ENCODE measurements at regions not wholly inside any gene's neighbourhood (a gene's known extent, or its start where the extent isn't known, plus 50 kb on each side); places are given as distances from the start of the nearest gene placed in this dataset.
"Not testable (repeated sequence)": the region's sequence is repeated elsewhere in the genome, so short reads cannot be mapped to it uniquely, and the experiment has no call there.

DNA sequence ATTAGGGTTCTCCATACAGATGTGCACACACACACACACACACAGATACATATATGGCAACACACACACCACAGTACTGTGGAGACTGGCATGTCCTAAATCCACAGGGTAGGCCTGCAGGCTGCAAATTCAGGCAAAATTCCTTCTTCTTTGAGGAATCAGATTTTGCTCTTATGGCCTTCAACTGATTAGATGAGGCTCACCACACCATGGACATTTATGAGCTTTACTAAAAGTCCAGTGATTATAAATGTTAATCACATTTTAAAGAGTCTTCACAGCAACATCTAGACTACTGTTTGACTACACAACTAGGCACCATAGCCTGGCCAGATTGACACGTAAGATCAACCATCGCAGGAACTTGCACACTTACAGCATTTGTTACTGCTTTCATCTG is 140.3 kb upstream of the UBE3A start:
- no peaks in the 10 kb centered on the region for H4K20me1 ChIP-seq (ENCODE audit: insufficient read depth, poor library complexity, severe bottlenecking)
- TF ChIP-seq, protein P1, sequence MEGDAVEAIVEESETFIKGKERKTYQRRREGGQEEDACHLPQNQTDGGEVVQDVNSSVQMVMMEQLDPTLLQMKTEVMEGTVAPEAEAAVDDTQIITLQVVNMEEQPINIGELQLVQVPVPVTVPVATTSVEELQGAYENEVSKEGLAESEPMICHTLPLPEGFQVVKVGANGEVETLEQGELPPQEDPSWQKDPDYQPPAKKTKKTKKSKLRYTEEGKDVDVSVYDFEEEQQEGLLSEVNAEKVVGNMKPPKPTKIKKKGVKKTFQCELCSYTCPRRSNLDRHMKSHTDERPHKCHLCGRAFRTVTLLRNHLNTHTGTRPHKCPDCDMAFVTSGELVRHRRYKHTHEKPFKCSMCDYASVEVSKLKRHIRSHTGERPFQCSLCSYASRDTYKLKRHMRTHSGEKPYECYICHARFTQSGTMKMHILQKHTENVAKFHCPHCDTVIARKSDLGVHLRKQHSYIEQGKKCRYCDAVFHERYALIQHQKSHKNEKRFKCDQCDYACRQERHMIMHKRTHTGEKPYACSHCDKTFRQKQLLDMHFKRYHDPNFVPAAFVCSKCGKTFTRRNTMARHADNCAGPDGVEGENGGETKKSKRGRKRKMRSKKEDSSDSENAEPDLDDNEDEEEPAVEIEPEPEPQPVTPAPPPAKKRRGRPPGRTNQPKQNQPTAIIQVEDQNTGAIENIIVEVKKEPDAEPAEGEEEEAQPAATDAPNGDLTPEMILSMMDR (IDR thresholded peaks at IDR 0.05; ENCODE audit: poor library complexity) = no peak
- no peak for TF ChIP-seq EZH2phosphoT487 (IDR thresholded peaks at IDR 0.05; ENCODE audit: low read depth, severe bottlenecking, unreplicated experiment)
- no peak for TF ChIP-seq EZH2 (IDR thresholded peaks at IDR 0.05; ENCODE audit: borderline replicate concordance)
- no peak overlapping the region for H3K4me3 ChIP-seq
- H3K9me3 ChIP-seq (ENCODE audit: low read depth) = no peaks in the 10 kb centered on the region
- no peak overlapping the region for H3K4me2 ChIP-seq
- H3K4me1 ChIP-seq (ENCODE audit: insufficient read depth) = no peaks in the 10 kb centered on the region
- H3K9me2 ChIP-seq (replicated peaks; ENCODE audit: insufficient read depth) = no peaks in the 10 kb centered on the region
- no peaks in the 10 kb centered on the region for H3K36me3 ChIP-seq (replicated peaks; ENCODE audit: insufficient read depth, low read depth)
- no peaks in the 10 kb centered on the region for H3K27me3 ChIP-seq
- DNase-seq (ENCODE audit: low spot score) = no peak
- 96% methylated on average over 2 of the region's 2 CpGs for WGBS (ENCODE audit: low lambda C conversion rate, missing lambda C conversion rate)
- no peak overlapping the region for H3K27ac ChIP-seq
- H2AFZ ChIP-seq = no peak overlapping the region
- H3K79me2 ChIP-seq = no peaks in the 10 kb centered on the region

DNA sequence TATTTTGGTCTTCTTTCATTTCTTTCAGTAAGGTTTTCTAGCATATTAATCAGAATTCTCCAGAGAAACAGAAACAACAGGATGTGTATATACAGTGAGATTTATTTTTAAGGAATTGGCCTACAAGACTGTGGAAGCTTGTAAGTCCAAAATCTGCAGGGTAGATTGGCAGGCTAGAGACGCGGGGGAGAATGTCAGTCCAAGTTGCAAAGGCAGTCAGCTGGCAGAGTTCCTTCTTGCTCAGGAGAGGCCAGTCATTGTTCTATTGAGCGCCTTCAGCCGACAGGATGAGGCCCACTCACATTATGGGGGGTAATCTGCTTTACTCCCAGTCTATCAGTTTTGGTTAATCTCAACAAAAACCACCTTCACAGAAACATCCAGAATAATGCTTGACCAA is 133.4 kb upstream of the UBE3A start:
- Histone ChIP-seq H3K27ac (no peak overlapping the region), H3K4me3 (no peak overlapping the region), H3K36me3 (replicated peaks; ENCODE audit: insufficient read depth, low read depth) (no peaks in the 10 kb centered on the region), H4K20me1 (ENCODE audit: insufficient read depth, poor library complexity, severe bottlenecking) (no peaks in the 10 kb centered on the region), H3K79me2 (no peaks in the 10 kb centered on the region), H2AFZ (no peak overlapping the region), H3K4me2 (no peak overlapping the region), H3K9me2 (replicated peaks; ENCODE audit: insufficient read depth) (no peaks in the 10 kb centered on the region), H3K27me3 (no peaks in the 10 kb centered on the region), H3K4me1 (ENCODE audit: insufficient read depth) (no peaks in the 10 kb centered on the region), H3K9me3 (ENCODE audit: low read depth) (no peaks in the 10 kb centered on the region)
- WGBS (ENCODE audit: low lambda C conversion rate, missing lambda C conversion rate) = 94% methylated on average over 4 of the region's 4 CpGs
- no peak for DNase-seq (ENCODE audit: low spot score)
- TF ChIP-seq EZH2phosphoT487 (IDR thresholded peaks at IDR 0.05; ENCODE audit: low read depth, severe bottlenecking, unreplicated experiment) = no peak
- TF ChIP-seq, protein P1 (IDR thresholded peaks at IDR 0.05; ENCODE audit: poor library complexity) = no peak

DNA sequence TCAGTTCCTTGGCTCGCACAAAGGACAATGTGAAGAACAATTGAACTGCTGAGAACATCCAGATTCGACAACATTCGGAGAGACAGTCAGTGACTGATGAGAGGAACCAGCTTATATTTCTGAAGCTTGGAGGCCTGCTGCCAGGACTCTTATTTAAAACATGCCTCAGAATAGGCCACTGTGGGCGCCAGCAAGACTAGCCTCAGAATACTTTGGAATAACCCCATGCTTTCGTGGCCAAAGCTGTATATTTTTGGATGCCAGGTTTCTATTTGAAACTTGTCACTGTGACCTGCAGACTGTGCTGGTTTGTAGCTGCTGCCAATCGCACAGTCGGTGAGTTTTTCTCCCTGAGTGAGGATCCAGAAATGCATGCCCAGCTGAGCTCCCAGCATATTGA is 129.9 kb upstream of the UBE3A start:
- 88% methylated on average over 7 of the region's 7 CpGs for WGBS (ENCODE audit: low lambda C conversion rate, missing lambda C conversion rate)
- no peak for DNase-seq (ENCODE audit: low spot score)
- TF ChIP-seq, protein P1 (IDR thresholded peaks at IDR 0.05; ENCODE audit: poor library complexity) = no peak
- TF ChIP-seq EZH2phosphoT487 (IDR thresholded peaks at IDR 0.05; ENCODE audit: low read depth, severe bottlenecking, unreplicated experiment) = no peak

DNA sequence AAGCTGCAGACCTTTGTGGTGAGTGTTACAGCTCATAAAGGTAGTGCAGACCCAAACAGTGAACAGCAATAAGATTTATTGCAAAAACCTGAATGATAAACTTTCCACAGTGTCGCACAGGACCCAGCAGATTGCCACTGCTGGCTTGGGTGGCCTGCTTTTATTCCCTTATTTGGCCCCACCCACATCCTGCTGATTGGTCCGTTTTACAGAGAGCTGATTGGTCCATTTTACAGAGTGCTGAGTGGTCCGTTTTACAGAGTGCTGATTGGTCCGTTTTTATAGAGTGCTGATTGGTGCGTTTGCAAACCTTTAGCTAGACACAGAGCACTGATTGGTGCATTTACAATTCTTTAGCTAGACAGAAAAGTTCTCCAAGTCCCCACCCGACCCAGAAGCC is 127.7 kb upstream of the UBE3A start:
- DNase-seq (ENCODE audit: low spot score); H3K4me3 ChIP-seq; H3K36me3 ChIP-seq (replicated peaks; ENCODE audit: insufficient read depth, low read depth); H4K20me1 ChIP-seq (ENCODE audit: insufficient read depth, poor library complexity, severe bottlenecking); H3K27ac ChIP-seq; H3K79me2 ChIP-seq; H2AFZ ChIP-seq; H3K9me2 ChIP-seq (replicated peaks; ENCODE audit: insufficient read depth); H3K27me3 ChIP-seq; H3K4me1 ChIP-seq (ENCODE audit: insufficient read depth); H3K4me2 ChIP-seq; H3K9me3 ChIP-seq (ENCODE audit: low read depth): not testable (repeated sequence)
- WGBS (ENCODE audit: low lambda C conversion rate, missing lambda C conversion rate) = 63% methylated on average over 6 of the region's 6 CpGs

More for the DNA sequence above, 129.9 kb upstream of the UBE3A start:
- H3K9me3 ChIP-seq (ENCODE audit: low read depth) = no peaks in the 10 kb centered on the region
- H3K79me2 ChIP-seq = no peaks in the 10 kb centered on the region
- H3K9me2 ChIP-seq (replicated peaks; ENCODE audit: insufficient read depth) = no peaks in the 10 kb centered on the region
- H3K27me3 ChIP-seq = no peaks in the 10 kb centered on the region
- no peak overlapping the region for H3K27ac ChIP-seq
- H4K20me1 ChIP-seq (ENCODE audit: insufficient read depth, poor library complexity, severe bottlenecking) = no peaks in the 10 kb centered on the region
- H2AFZ ChIP-seq = no peak overlapping the region
- H3K4me2 ChIP-seq = no peak overlapping the region
- no peaks in the 10 kb centered on the region for H3K4me1 ChIP-seq (ENCODE audit: insufficient read depth)
- H3K4me3 ChIP-seq = no peak overlapping the region
- no peaks in the 10 kb centered on the region for H3K36me3 ChIP-seq (replicated peaks; ENCODE audit: insufficient read depth, low read depth)

Data from hepatocyte (in vitro differentiated cells).